ENCODE measurements at regions not wholly inside any gene's neighbourhood (a gene's known extent, or its start where the extent isn't known, plus 50 kb on each side); places are given as distances from the start of the nearest gene placed in this dataset.

GRCh38 chr10:133001114-133001513 lies 58.7 kb upstream of the CFAP46 start:
- Histone ChIP-seq H4K5ac (ENCODE audit: low read length) (no peak overlapping the region), H2BK15ac (replicated peaks; ENCODE audit: low read depth) (no peak overlapping the region), H2BK5ac (ENCODE audit: low read length) (no peak overlapping the region)

GRCh38 chr10:133000648-133001047 lies 58.3 kb upstream of the CFAP46 start:
- Histone ChIP-seq H2AK5ac (ENCODE audit: low read length) (no peak overlapping the region), H4K5ac (ENCODE audit: low read length) (no peak overlapping the region), H3K4me2 (ENCODE audit: low read length) (no peak overlapping the region), H2BK5ac (ENCODE audit: low read length) (no peak overlapping the region), H3K27me3 (ENCODE audit: insufficient read depth, low read length, poor library complexity) (no peaks in the 10 kb centered on the region), H3K9ac (ENCODE audit: low read length) (no peak overlapping the region), H3K36me3 (ENCODE audit: control insufficient read depth, insufficient read depth, low read length) (no peaks in the 10 kb centered on the region), H3K4ac (ENCODE audit: low read depth, low read length) (no peak overlapping the region), H3K4me1 (ENCODE audit: control insufficient read depth, low read depth, low read length) (peaks cover 6% of the 10 kb centered on the region), H2BK120ac (ENCODE audit: low read depth, low read length) (no peak overlapping the region), H3K27ac (ENCODE audit: low read depth, low read length) (no peak overlapping the region), H4K8ac (ENCODE audit: low read depth, low read length) (no peak overlapping the region), H3K56ac (ENCODE audit: low read length) (no peak overlapping the region), H3K79me2 (ENCODE audit: control insufficient read depth, insufficient read depth, low read length) (no peaks in the 10 kb centered on the region), H3K18ac (ENCODE audit: low read length) (no peak overlapping the region), H3K23ac (ENCODE audit: low read length) (no peak overlapping the region), H3K4me3 (ENCODE audit: low read length) (no peak overlapping the region), H3K79me1 (ENCODE audit: low read length) (no peaks in the 10 kb centered on the region), H2BK15ac (replicated peaks; ENCODE audit: low read depth) (no peak overlapping the region)
- WGBS (ENCODE audit: extremely low coverage, insufficient coverage, low lambda C conversion rate), result no CpG with 5 or more reads among the region's 9 CpGs
- DNase-seq, result no peak

More at GRCh38 chr10:133001114-133001513, 58.7 kb upstream of the CFAP46 start:
- Histone ChIP-seq H3K4me1 (ENCODE audit: control insufficient read depth, low read depth, low read length) (peaks cover 6% of the 10 kb centered on the region), H3K4me2 (ENCODE audit: low read length) (no peak overlapping the region), H3K56ac (ENCODE audit: low read length) (peak overlapping the region; percentile 78), H4K8ac (ENCODE audit: low read depth, low read length) (no peak overlapping the region), H3K79me1 (ENCODE audit: low read length) (no peaks in the 10 kb centered on the region), H3K36me3 (ENCODE audit: control insufficient read depth, insufficient read depth, low read length) (no peaks in the 10 kb centered on the region), H3K27me3 (ENCODE audit: insufficient read depth, low read length, poor library complexity) (no peaks in the 10 kb centered on the region), H3K23ac (ENCODE audit: low read length) (no peak overlapping the region), H3K4me3 (ENCODE audit: low read length) (no peak overlapping the region), H3K4ac (ENCODE audit: low read depth, low read length) (no peak overlapping the region), H2AK5ac (ENCODE audit: low read length) (no peak overlapping the region), H3K79me2 (ENCODE audit: control insufficient read depth, insufficient read depth, low read length) (no peaks in the 10 kb centered on the region), H2BK120ac (ENCODE audit: low read depth, low read length) (peak overlapping the region; percentile 48), H3K18ac (ENCODE audit: low read length) (no peak overlapping the region), H3K9ac (ENCODE audit: low read length) (no peak overlapping the region), H3K27ac (ENCODE audit: low read depth, low read length) (no peak overlapping the region)
- no peak for DNase-seq
- WGBS (ENCODE audit: extremely low coverage, insufficient coverage, low lambda C conversion rate), result no CpG with 5 or more reads among the region's 12 CpGs

- Histone ChIP-seq H3K23ac (ENCODE audit: low read length) (no peak overlapping the region), H4K8ac (ENCODE audit: low read depth, low read length) (no peak overlapping the region), H2BK5ac (ENCODE audit: low read length) (no peak overlapping the region), H3K4ac (ENCODE audit: low read depth, low read length) (no peak overlapping the region), H3K4me1 (ENCODE audit: control insufficient read depth, low read depth, low read length) (peaks cover 2% of the 10 kb centered on the region), H3K27ac (ENCODE audit: low read depth, low read length) (no peak overlapping the region), H3K18ac (ENCODE audit: low read length) (no peak overlapping the region), H3K9ac (ENCODE audit: low read length) (no peak overlapping the region), H3K79me1 (ENCODE audit: low read length) (no peaks in the 10 kb centered on the region), H4K5ac (ENCODE audit: low read length) (no peak overlapping the region), H3K4me2 (ENCODE audit: low read length) (no peak overlapping the region), H3K4me3 (ENCODE audit: low read length) (no peak overlapping the region), H2BK120ac (ENCODE audit: low read depth, low read length) (no peak overlapping the region), H3K36me3 (ENCODE audit: control insufficient read depth, insufficient read depth, low read length) (no peaks in the 10 kb centered on the region), H3K79me2 (ENCODE audit: control insufficient read depth, insufficient read depth, low read length) (no peaks in the 10 kb centered on the region), H2BK15ac (replicated peaks; ENCODE audit: low read depth) (no peak overlapping the region), H3K56ac (ENCODE audit: low read length) (no peak overlapping the region), H2AK5ac (ENCODE audit: low read length) (no peak overlapping the region), H3K27me3 (ENCODE audit: insufficient read depth, low read length, poor library complexity) (no peaks in the 10 kb centered on the region)
- no peak for DNase-seq
- no CpG with 5 or more reads among the region's 22 CpGs for WGBS (ENCODE audit: extremely low coverage, insufficient coverage, low lambda C conversion rate)
Observed at GRCh38 chr10:132997517-132998265, 55.3 kb upstream of the CFAP46 start.

GRCh38 chr10:132996603-132997343 lies 54.4 kb upstream of the CFAP46 start:
- Histone ChIP-seq H3K79me1 (ENCODE audit: low read length) (no peaks in the 10 kb centered on the region), H3K4me3 (ENCODE audit: low read length) (no peak overlapping the region), H3K4ac (ENCODE audit: low read depth, low read length) (no peak overlapping the region), H3K9ac (ENCODE audit: low read length) (no peak overlapping the region), H3K79me2 (ENCODE audit: control insufficient read depth, insufficient read depth, low read length) (no peaks in the 10 kb centered on the region), H4K8ac (ENCODE audit: low read depth, low read length) (no peak overlapping the region), H3K18ac (ENCODE audit: low read length) (no peak overlapping the region), H2BK15ac (replicated peaks; ENCODE audit: low read depth) (no peak overlapping the region), H4K5ac (ENCODE audit: low read length) (no peak overlapping the region), H3K4me1 (ENCODE audit: control insufficient read depth, low read depth, low read length) (no peaks in the 10 kb centered on the region), H2BK5ac (ENCODE audit: low read length) (no peak overlapping the region), H3K23ac (ENCODE audit: low read length) (no peak overlapping the region), H3K36me3 (ENCODE audit: control insufficient read depth, insufficient read depth, low read length) (no peaks in the 10 kb centered on the region), H2AK5ac (ENCODE audit: low read length) (no peak overlapping the region), H3K56ac (ENCODE audit: low read length) (no peak overlapping the region), H3K27ac (ENCODE audit: low read depth, low read length) (no peak overlapping the region), H2BK120ac (ENCODE audit: low read depth, low read length) (no peak overlapping the region), H3K27me3 (ENCODE audit: insufficient read depth, low read length, poor library complexity) (no peaks in the 10 kb centered on the region), H3K4me2 (ENCODE audit: low read length) (no peak overlapping the region)
- WGBS (ENCODE audit: extremely low coverage, insufficient coverage, low lambda C conversion rate), result no CpG with 5 or more reads among the region's 27 CpGs
- DNase-seq, result no peak

- WGBS (ENCODE audit: extremely low coverage, insufficient coverage, low lambda C conversion rate), result no CpG with 5 or more reads among the region's 29 CpGs
Observed at GRCh38 chr10:132995909-132996602, 53.7 kb upstream of the CFAP46 start.

More at GRCh38 chr10:132995909-132996602, 53.7 kb upstream of the CFAP46 start:
- no peak overlapping the region for H4K5ac ChIP-seq (ENCODE audit: low read length)
- no peak overlapping the region for H3K9ac ChIP-seq (ENCODE audit: low read length)
- no peaks in the 10 kb centered on the region for H3K79me1 ChIP-seq (ENCODE audit: low read length)
- no peak overlapping the region for H3K18ac ChIP-seq (ENCODE audit: low read length)
- H3K4me3 ChIP-seq (ENCODE audit: low read length), result no peak overlapping the region
- H3K36me3 ChIP-seq (ENCODE audit: control insufficient read depth, insufficient read depth, low read length), result no peaks in the 10 kb centered on the region
- no peak overlapping the region for H2BK5ac ChIP-seq (ENCODE audit: low read length)
- H3K23ac ChIP-seq (ENCODE audit: low read length), result no peak overlapping the region
- H2BK120ac ChIP-seq (ENCODE audit: low read depth, low read length), result no peak overlapping the region
- DNase-seq, result no peak
- no peak overlapping the region for H2AK5ac ChIP-seq (ENCODE audit: low read length)
- H3K56ac ChIP-seq (ENCODE audit: low read length), result no peak overlapping the region
- H2BK15ac ChIP-seq (replicated peaks; ENCODE audit: low read depth), result no peak overlapping the region
- no peak overlapping the region for H4K8ac ChIP-seq (ENCODE audit: low read depth, low read length)
- H3K4me2 ChIP-seq (ENCODE audit: low read length), result no peak overlapping the region
- H3K79me2 ChIP-seq (ENCODE audit: control insufficient read depth, insufficient read depth, low read length), result no peaks in the 10 kb centered on the region
- no peak overlapping the region for H3K4ac ChIP-seq (ENCODE audit: low read depth, low read length)
- no peaks in the 10 kb centered on the region for H3K27me3 ChIP-seq (ENCODE audit: insufficient read depth, low read length, poor library complexity)
- no peaks in the 10 kb centered on the region for H3K4me1 ChIP-seq (ENCODE audit: control insufficient read depth, low read depth, low read length)
- no peak overlapping the region for H3K27ac ChIP-seq (ENCODE audit: low read depth, low read length)

Data from mesendoderm (in vitro differentiated cells).